Tibial artery (tissue), 4 donors: ENCODE measurements at regions not wholly inside any gene's neighbourhood (a gene's known extent, or its start where the extent isn't known, plus 50 kb on each side); places are given as distances from the start of the nearest gene placed in this dataset.

Experiments
- DNase-seq, 2 donors: peaks; one replicate each; pipeline ENCODE4 v3.0.0-alpha.2; 2019
- H3K27ac ChIP-seq, 2 donors: fragments of 200-600 bp; sonication (generic) in 1 of 2; 1 replicate in 1 of 2; 2 replicates in 1 of 2; pipeline ENCODE4 v1.5.1; 2018 to 2019; ENCODE audit warnings: mild to moderate bottlenecking in 1 of 2
- H3K27me3 ChIP-seq, 2 donors: fragments of 200-600 bp; sonication (generic) in 1 of 2; one replicate each; pipeline versions ENCODE4 v1.5.1 to v1.6.0; 2016 to 2019
- H3K36me3 ChIP-seq, 3 donors: fragments of 200-600 bp; sonication (generic) in 2 of 3; one replicate each; pipeline ENCODE4 v1.5.1; 2016 to 2019; ENCODE audit warnings: mild to moderate bottlenecking in 2 of 3
- H3K4me1 ChIP-seq, 4 donors: fragments of 200-600 bp; sonication (generic) in 2 of 4; 1 replicate in 3 of 4; 2 replicates in 1 of 4; pipeline ENCODE4 v1.5.1; 2016 to 2019
- H3K4me3 ChIP-seq, 2 donors: fragments of 200-600 bp; sonication (generic) in 1 of 2; 1 replicate in 1 of 2; 2 replicates in 1 of 2; pipeline ENCODE4 v1.5.1; 2018 to 2019; ENCODE audit warnings: mild to moderate bottlenecking in 2 of 2
- H3K9me3 ChIP-seq, 3 donors: fragments of 200-600 bp; sonication (generic) in 1 of 3; one replicate each; pipeline ENCODE4 v1.5.1; 2016 to 2019
- intact Hi-C: fragments of 100-400 bp; cut with DNase I; formaldehyde crosslinking; loops from one replicate; pipeline ENCODE4 v1.15.0; 2023; ENCODE audit warnings: low total_unique reads
- TF ChIP-seq, protein P1 (sequence below), 2 experiments: fragments of 200-600 bp in 1 of 2; fragments of 450-650 bp in 1 of 2; IDR thresholded peaks; one replicate each; pipeline ENCODE4 v1.5.1; 2017 to 2019; ENCODE audit warnings: antibody characterized with exemption in 2 of 2, mild to moderate bottlenecking in 1 of 2, moderate library complexity in 1 of 2

GRCh38 chr11:134837166-134837886 lies 425.3 kb upstream of the B3GAT1 start:
- Histone ChIP-seq H3K4me1 (no peaks in the 10 kb centered on the region), H3K9me3 (no peaks in the 10 kb centered on the region), H3K27me3 (peaks cover 0 to 10% of the 10 kb centered on the region in 2 donors), H3K4me3 (no peak overlapping the region), H3K36me3 (no peaks in the 10 kb centered on the region), H3K27ac (no peak overlapping the region)
- intact Hi-C loops, result no loop called here
- TF ChIP-seq, protein P1, sequence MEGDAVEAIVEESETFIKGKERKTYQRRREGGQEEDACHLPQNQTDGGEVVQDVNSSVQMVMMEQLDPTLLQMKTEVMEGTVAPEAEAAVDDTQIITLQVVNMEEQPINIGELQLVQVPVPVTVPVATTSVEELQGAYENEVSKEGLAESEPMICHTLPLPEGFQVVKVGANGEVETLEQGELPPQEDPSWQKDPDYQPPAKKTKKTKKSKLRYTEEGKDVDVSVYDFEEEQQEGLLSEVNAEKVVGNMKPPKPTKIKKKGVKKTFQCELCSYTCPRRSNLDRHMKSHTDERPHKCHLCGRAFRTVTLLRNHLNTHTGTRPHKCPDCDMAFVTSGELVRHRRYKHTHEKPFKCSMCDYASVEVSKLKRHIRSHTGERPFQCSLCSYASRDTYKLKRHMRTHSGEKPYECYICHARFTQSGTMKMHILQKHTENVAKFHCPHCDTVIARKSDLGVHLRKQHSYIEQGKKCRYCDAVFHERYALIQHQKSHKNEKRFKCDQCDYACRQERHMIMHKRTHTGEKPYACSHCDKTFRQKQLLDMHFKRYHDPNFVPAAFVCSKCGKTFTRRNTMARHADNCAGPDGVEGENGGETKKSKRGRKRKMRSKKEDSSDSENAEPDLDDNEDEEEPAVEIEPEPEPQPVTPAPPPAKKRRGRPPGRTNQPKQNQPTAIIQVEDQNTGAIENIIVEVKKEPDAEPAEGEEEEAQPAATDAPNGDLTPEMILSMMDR (IDR thresholded peaks at IDR 0.05), result no peak
- no peak for DNase-seq

GRCh38 chr11:134836561-134836960 lies 424.5 kb upstream of the B3GAT1 start:
- H3K4me1 ChIP-seq, result no peaks in the 10 kb centered on the region
- intact Hi-C loops, result no loop called here

GRCh38 chr11:134835561-134835960 lies 423.5 kb upstream of the B3GAT1 start:
- H3K9me3 ChIP-seq, result no peaks in the 10 kb centered on the region
- H3K27ac ChIP-seq, result no peak overlapping the region
- H3K4me1 ChIP-seq, result no peaks in the 10 kb centered on the region
- H3K27me3 ChIP-seq, result no peaks in the 10 kb centered on the region
- H3K36me3 ChIP-seq, result no peaks in the 10 kb centered on the region
- no peak overlapping the region for H3K4me3 ChIP-seq
- TF ChIP-seq, protein P1 (IDR thresholded peaks at IDR 0.05), result no peak
- no peak for DNase-seq
- intact Hi-C loops, result no loop called here

More at GRCh38 chr11:134836561-134836960, 424.5 kb upstream of the B3GAT1 start:
- Histone ChIP-seq H3K27ac (no peak overlapping the region), H3K27me3 (peaks cover 0 to 5% of the 10 kb centered on the region in 2 donors), H3K36me3 (no peaks in the 10 kb centered on the region), H3K9me3 (no peaks in the 10 kb centered on the region), H3K4me3 (no peak overlapping the region)
- TF ChIP-seq, protein P1 (IDR thresholded peaks at IDR 0.05), result no peak
- DNase-seq, result no peak

- DNase-seq, result no peak
- no peaks in the 10 kb centered on the region for H3K9me3 ChIP-seq
- H3K27ac ChIP-seq, result no peak overlapping the region
- TF ChIP-seq, protein P1 (IDR thresholded peaks at IDR 0.05), result no peak
- no peak overlapping the region for H3K4me3 ChIP-seq
- H3K36me3 ChIP-seq, result no peaks in the 10 kb centered on the region
- H3K27me3 ChIP-seq, result no peaks in the 10 kb centered on the region
- no peaks in the 10 kb centered on the region for H3K4me1 ChIP-seq
- intact Hi-C loops, result no loop called here
Observed at GRCh38 chr11:134830312-134830711, 418.3 kb upstream of the B3GAT1 start.

DNA sequence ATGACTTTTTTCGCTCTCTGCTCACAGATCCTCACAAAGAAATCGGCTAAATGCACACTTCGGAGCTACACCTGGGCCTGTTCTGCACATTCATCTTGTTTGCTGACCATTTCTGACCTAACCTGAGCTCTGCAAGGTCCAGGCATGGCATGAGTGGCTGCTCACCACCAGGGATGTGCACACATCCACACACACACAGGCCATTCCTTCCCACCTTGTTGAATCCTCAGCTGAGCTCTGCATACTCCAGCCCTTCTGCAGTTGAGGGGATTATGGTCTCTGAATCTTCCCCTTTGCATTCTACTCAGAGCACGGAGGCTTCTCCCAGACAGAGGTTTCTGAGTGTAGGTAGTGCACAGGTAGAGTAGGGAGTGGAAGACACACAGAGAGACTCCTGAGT lies 411.9 kb upstream of the B3GAT1 start:
- DNase-seq, result no peak
- no peaks in the 10 kb centered on the region for H3K36me3 ChIP-seq
- TF ChIP-seq, protein P1 (IDR thresholded peaks at IDR 0.05), result no peak
- H3K9me3 ChIP-seq, result no peaks in the 10 kb centered on the region
- H3K4me1 ChIP-seq, result no peaks in the 10 kb centered on the region
- H3K27me3 ChIP-seq, result peaks cover 0 to 5% of the 10 kb centered on the region in 2 donors
- no peak overlapping the region for H3K4me3 ChIP-seq
- H3K27ac ChIP-seq, result no peak overlapping the region
- intact Hi-C loops, result no loop called here
